ENCODE measurements at regions not wholly inside any gene's neighbourhood (a gene's known extent, or its start where the extent isn't known, plus 50 kb on each side); places are given as distances from the start of the nearest gene placed in this dataset.

DNA sequence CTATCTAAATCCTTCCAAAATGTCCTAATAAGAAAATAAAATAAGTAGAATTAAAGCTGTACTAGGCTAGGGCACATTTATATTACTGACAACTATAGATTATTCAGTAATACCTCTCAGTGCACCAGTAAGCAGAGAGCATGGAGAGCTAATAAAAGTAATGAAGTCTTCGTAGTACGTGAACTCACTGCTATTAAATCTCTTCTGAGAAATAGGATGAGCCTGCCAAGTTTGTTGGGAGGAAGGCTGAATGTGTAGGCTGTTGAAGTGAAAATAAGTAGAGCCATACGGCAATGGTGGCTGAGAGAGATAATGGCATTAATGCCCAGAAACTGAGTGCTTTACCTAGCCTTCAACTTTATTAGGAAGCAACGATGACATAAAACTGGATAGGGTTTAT lies 73.9 kb upstream of the NR5A2 start:
- no peak for DNase-seq

DNA sequence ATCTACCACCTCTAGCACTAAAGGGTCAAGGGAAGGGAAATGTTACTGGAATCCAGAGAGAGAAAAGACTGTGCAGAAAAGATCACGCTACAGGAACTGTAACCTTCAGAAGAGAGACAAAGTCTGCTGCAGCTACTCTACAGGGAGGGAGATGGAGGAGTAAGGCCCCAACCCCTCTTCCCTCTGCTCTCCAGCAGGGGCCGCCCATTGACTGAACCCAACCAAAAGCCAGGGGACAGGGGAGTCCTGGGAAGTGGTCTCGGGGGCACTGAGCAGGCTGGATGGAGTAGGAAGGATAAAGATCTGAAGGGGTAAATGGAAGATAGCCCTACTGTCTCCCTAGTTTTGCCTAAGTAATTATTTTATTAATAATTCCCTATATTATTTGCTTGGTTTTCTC lies 72.8 kb upstream of the NR5A2 start:
- no peak for DNase-seq

DNA sequence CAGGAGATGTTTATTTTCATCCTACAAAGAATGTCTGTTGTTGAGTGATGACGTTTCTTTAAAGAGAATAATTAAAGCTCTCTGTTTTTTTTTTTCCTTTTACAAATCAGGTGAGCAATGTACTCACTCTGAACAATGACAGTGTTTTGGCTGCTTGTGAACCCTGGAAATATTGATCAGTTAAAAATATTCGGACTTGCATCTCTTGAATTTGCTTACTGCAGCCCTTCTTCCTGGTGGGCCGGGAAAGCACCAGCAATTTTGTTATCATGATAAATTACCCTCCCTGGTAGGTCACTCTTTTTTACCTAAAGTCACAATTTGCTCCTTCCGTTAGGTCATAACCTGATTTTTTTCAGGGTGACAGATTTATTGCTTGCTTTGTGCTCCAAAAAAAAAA lies 72.3 kb upstream of the NR5A2 start:
- DNase-seq: no peak

DNA sequence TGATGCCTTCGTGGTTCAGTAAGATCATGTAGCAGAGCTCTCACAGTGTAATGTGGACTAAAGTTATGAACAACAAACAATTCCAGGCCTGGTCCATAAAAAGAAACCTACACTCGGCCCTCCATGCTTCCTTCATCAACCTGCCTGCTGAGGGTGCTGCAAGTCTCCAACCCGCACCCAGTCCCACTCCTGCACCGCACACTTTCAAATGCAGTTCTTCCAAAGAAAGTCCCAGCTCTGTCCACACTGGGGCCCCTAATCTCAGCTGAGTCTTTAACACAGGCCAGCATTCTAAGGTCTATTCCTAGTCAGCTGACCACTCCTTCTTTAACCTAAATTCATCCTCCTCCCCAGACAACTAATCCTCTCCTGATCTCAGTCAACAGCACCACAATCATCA lies 71.5 kb upstream of the NR5A2 start:
- DNase-seq: no peak

DNA sequence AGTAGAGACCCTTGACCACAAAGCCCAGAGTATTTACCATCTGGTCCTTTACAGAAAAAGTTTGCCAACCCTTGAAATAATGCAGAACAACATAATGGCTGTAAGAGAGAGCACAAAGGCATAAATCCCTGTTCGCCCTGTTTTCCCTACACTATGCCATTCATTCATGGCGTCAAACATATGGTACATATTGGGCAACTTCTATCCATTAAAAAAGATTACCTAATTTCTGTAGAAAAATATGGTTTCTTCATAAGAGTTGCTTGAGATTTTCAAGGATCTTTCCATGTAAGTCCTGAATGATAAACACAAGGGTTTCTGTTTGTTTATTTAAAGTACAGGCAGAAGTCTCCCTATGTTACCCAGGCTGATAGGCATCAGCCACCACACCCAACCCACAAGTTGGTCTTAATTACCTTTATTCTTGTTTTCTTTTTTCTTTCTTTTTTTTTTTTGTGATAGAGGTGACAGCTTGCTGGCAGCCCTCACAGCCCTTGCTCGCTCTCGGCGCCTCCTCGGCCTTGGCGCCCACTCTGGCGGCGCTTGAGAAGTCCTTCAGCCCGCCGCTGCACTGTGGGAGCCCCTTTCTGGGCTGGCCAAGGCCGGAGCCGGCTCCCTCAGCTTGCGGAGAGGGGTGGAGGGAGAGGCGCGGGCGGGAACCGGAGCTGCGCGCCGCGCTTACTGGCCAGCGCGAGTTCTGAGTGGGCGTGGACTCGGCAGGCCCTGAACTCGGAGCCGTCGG lies 68.3 kb upstream of the NR5A2 start:
- DNase-seq: no peak

DNA sequence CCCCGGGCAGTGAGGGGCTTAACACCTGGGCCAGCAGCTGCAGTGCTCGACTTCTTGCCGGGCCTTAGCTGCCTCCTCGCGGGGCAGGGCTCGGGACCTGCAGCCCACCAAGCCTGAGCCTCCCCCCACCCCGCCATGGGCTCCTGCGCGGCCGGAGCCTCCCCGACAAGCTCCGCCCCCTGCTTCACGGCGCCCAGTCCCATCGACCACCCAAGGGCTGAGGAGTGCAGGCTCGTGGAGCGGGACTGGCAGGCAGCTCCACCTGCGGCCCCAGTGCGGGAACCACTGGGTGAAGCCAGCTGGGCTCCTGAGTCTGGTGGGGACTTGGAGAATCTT lies 67.8 kb upstream of the NR5A2 start:
- no peak for DNase-seq

DNA sequence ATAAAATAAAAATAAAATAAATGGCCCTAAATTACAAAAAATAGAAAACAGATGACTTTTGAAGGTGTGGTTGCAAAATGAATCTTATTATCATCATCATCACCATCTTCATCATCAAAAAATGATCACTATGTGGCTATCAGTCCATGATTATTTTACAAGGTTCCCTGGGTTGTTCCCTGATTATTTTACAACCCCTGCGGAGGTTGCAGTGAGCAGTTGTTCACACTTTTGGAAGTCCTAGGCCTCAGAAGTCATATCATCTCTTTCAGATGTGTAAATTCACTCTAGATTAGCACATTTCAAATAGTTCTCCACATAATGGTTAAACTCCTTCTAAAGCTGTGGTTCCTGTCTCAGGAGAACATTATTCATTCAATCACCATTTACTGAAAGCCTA lies 57.4 kb upstream of the NR5A2 start:
- DNase-seq: no peak

DNA sequence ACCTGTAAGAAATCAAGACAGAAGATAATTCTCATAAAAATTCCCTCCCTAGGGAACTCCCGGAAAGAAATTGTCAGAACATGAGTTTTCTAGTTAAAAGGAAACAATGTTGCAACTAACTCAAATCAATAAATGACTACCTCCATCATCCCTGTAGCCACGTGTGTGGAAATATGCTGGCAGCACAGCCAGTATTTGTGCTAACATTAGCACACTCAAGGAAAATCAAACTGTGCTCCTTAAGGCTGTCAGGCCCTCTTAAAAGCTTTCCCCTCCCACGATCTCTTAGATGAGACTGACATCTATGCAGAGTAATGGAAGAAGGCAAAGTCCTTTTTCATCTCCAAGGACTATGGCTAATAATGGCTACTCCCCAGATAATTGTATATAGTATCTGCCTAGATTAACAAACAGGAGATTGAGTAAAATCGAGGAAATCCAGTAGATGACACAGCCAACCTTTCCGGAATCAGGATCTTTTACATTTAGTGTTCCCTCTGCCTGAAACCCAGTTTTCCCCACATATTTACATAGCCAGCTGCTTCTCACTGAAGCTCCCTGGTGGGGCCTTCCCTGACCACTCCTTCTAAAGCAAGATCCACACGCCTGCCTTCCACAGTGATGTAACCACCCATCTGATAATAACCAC lies 50.9 kb upstream of the NR5A2 start:
- DNase-seq: no peak
